ENCODE measurements at regions not wholly inside any gene's neighbourhood (a gene's known extent, or its start where the extent isn't known, plus 50 kb on each side); places are given as distances from the start of the nearest gene placed in this dataset.

GRCh38 chr5:104267320-104268015 lies 704.9 kb upstream of the NUDT12 start:
- intact Hi-C loops (cut with DNase I; ENCODE audit: low total_unique reads): no loop called here
- no peaks in the 10 kb centered on the region for H3K36me3 ChIP-seq
- no peak for DNase-seq
- no peaks in the 10 kb centered on the region for H3K27me3 ChIP-seq
- no peak overlapping the region for H3K27ac ChIP-seq
- TF ChIP-seq CTCF (IDR thresholded peaks at IDR 0.05): no peak
- H3K4me3 ChIP-seq: no peak overlapping the region
- no peaks in the 10 kb centered on the region for H3K4me1 ChIP-seq
- H3K9me3 ChIP-seq: no peaks in the 10 kb centered on the region

GRCh38 chr5:104266161-104266560 lies 703.6 kb upstream of the NUDT12 start:
- DNase-seq: no peak
- Histone ChIP-seq H3K4me3 (no peak overlapping the region), H3K27ac (no peak overlapping the region), H3K9me3 (no peaks in the 10 kb centered on the region), H3K27me3 (no peaks in the 10 kb centered on the region), H3K36me3 (no peaks in the 10 kb centered on the region), H3K4me1 (no peaks in the 10 kb centered on the region)
- TF ChIP-seq CTCF (IDR thresholded peaks at IDR 0.05): no peak
- intact Hi-C loops (cut with DNase I; ENCODE audit: low total_unique reads): no loop called here

- no peaks in the 10 kb centered on the region for H3K9me3 ChIP-seq
- H3K27ac ChIP-seq: no peak overlapping the region
- intact Hi-C loops (cut with DNase I; ENCODE audit: low total_unique reads): no loop called here
- TF ChIP-seq CTCF (IDR thresholded peaks at IDR 0.05): no peak
- no peak overlapping the region for H3K4me3 ChIP-seq
- no peaks in the 10 kb centered on the region for H3K36me3 ChIP-seq
- H3K4me1 ChIP-seq: no peaks in the 10 kb centered on the region
- no peak for DNase-seq
- no peaks in the 10 kb centered on the region for H3K27me3 ChIP-seq
Observed at GRCh38 chr5:104265531-104266140, 703.0 kb upstream of the NUDT12 start.

GRCh38 chr5:104247260-104247659 lies 684.7 kb upstream of the NUDT12 start:
- no peak overlapping the region for H3K27ac ChIP-seq
- no peaks in the 10 kb centered on the region for H3K27me3 ChIP-seq
- no peaks in the 10 kb centered on the region for H3K4me1 ChIP-seq
- intact Hi-C loops (cut with DNase I; ENCODE audit: low total_unique reads): no loop called here
- H3K4me3 ChIP-seq: no peak overlapping the region
- no peaks in the 10 kb centered on the region for H3K36me3 ChIP-seq
- no peak for DNase-seq
- TF ChIP-seq CTCF (IDR thresholded peaks at IDR 0.05): no peak
- no peaks in the 10 kb centered on the region for H3K9me3 ChIP-seq

GRCh38 chr5:104241046-104241445 lies 678.5 kb upstream of the NUDT12 start:
- H3K4me1 ChIP-seq: peaks cover 0 to 14% (median 2%) of the 10 kb centered on the region in 4 donors
- peak overlapping the region in 1 of 2 donors; percentile 9 for H3K27ac ChIP-seq
- no peak for TF ChIP-seq CTCF (IDR thresholded peaks at IDR 0.05)
- no peaks in the 10 kb centered on the region for H3K36me3 ChIP-seq
- H3K27me3 ChIP-seq: no peaks in the 10 kb centered on the region
- no peak for DNase-seq
- intact Hi-C loops (cut with DNase I; ENCODE audit: low total_unique reads): no loop called here
- H3K4me3 ChIP-seq: no peak overlapping the region
- H3K9me3 ChIP-seq: no peaks in the 10 kb centered on the region
